WTC11 (cell line): ENCODE measurements at regions not wholly inside any gene's neighbourhood (a gene's known extent, or its start where the extent isn't known, plus 50 kb on each side); places are given as distances from the start of the nearest gene placed in this dataset.
"Not testable (repeated sequence)": the region's sequence is repeated elsewhere in the genome, so short reads cannot be mapped to it uniquely, and the experiment has no call there.

Experiments
- CREB1 ChIP-seq: sonication (generic); formaldehyde crosslinking; IDR thresholded peaks from 2 replicates; pipeline ENCODE4 v1.8.0; 2023; ENCODE audit warnings: mild to moderate bottlenecking, missing genetic modification reagents
- MLX ChIP-seq: sonication (generic); formaldehyde crosslinking; IDR thresholded peaks from 2 replicates; pipeline ENCODE4 v1.8.1; 2023; ENCODE audit warnings: mild to moderate bottlenecking, missing genetic modification reagents, moderate library complexity
- NFE2L1 ChIP-seq: sonication (generic); formaldehyde crosslinking; IDR thresholded peaks from 2 replicates; pipeline ENCODE4 v1.8.1; 2023; ENCODE audit warnings: missing genetic modification reagents
- NFYB ChIP-seq: sonication (generic); formaldehyde crosslinking; conservative IDR thresholded peaks from 2 replicates; pipeline ENCODE4 v1.8.0; 2022; ENCODE audit warnings: low read depth, missing genetic modification reagents
- ZBTB43 ChIP-seq: sonication (generic); formaldehyde crosslinking; IDR thresholded peaks from 2 replicates; pipeline ENCODE4 v1.8.1; 2023; ENCODE audit warnings: mild to moderate bottlenecking, missing genetic modification reagents
- ZNF219 ChIP-seq: sonication (generic); formaldehyde crosslinking; IDR thresholded peaks from 2 replicates; pipeline ENCODE4 v1.8.0; 2023; ENCODE audit warnings: missing genetic modification reagents, mild to moderate bottlenecking, borderline replicate concordance
- TF ChIP-seq, protein P1 (sequence below): fragments of 200-600 bp; IDR thresholded peaks from 2 replicates; pipeline ENCODE4 v1.8.0; 2022; ENCODE audit warnings: antibody characterized with exemption
- TF ChIP-seq, protein P2 (sequence below): sonication (generic); formaldehyde crosslinking; IDR thresholded peaks from 2 replicates; pipeline ENCODE4 v1.8.0; 2022; ENCODE audit warnings: mild to moderate bottlenecking, missing genetic modification reagents
- TF ChIP-seq, protein P3 (sequence below): sonication (generic); formaldehyde crosslinking; IDR thresholded peaks from 2 replicates; pipeline ENCODE4 v1.8.1; 2023; ENCODE audit warnings: mild to moderate bottlenecking, moderate library complexity, missing genetic modification reagents

DNA sequence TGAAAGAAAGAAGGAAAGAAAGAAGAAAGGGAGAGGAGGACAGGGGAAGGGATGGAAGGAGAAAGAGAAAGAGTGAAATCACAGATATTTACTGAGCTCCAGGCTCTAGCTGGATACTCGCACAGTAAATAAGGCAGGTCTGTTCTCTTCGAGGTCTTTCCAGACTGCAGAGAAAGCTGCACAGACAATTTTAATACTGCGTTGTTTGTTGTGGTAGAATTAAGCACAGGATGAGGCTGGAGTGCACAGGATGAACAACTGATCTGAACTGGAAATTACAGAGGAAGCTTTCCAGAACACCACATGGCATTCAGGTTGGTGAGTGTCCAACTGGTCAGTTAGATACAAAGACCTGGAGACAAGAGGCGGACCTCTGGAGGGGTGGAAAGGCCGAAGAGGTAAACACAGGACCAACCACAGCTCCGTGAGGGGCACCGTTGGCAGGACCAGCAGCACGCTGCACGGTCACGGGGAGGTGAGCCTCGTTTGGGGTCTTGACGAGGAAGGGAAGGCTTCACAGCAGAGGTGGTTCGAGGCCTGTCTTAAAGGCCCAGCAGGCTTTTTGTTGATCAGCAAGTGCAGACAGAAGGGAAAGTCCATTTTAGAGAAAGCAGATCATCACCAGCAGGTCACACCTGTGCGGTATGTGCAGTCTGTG is 121.7 kb downstream of the ATP6V0E2 start:
- not testable (repeated sequence) for TF ChIP-seq NFYB, ZBTB43, ZNF219, NFE2L1, CREB1, MLX (CRISPR knock-in tag)
- TF ChIP-seq, protein P1, sequence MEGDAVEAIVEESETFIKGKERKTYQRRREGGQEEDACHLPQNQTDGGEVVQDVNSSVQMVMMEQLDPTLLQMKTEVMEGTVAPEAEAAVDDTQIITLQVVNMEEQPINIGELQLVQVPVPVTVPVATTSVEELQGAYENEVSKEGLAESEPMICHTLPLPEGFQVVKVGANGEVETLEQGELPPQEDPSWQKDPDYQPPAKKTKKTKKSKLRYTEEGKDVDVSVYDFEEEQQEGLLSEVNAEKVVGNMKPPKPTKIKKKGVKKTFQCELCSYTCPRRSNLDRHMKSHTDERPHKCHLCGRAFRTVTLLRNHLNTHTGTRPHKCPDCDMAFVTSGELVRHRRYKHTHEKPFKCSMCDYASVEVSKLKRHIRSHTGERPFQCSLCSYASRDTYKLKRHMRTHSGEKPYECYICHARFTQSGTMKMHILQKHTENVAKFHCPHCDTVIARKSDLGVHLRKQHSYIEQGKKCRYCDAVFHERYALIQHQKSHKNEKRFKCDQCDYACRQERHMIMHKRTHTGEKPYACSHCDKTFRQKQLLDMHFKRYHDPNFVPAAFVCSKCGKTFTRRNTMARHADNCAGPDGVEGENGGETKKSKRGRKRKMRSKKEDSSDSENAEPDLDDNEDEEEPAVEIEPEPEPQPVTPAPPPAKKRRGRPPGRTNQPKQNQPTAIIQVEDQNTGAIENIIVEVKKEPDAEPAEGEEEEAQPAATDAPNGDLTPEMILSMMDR = not testable (repeated sequence)
- TF ChIP-seq, protein P2, sequence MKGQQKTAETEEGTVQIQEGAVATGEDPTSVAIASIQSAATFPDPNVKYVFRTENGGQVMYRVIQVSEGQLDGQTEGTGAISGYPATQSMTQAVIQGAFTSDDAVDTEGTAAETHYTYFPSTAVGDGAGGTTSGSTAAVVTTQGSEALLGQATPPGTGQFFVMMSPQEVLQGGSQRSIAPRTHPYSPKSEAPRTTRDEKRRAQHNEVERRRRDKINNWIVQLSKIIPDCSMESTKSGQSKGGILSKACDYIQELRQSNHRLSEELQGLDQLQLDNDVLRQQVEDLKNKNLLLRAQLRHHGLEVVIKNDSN (CRISPR knock-in tag) = not testable (repeated sequence)
- TF ChIP-seq, protein P3, sequence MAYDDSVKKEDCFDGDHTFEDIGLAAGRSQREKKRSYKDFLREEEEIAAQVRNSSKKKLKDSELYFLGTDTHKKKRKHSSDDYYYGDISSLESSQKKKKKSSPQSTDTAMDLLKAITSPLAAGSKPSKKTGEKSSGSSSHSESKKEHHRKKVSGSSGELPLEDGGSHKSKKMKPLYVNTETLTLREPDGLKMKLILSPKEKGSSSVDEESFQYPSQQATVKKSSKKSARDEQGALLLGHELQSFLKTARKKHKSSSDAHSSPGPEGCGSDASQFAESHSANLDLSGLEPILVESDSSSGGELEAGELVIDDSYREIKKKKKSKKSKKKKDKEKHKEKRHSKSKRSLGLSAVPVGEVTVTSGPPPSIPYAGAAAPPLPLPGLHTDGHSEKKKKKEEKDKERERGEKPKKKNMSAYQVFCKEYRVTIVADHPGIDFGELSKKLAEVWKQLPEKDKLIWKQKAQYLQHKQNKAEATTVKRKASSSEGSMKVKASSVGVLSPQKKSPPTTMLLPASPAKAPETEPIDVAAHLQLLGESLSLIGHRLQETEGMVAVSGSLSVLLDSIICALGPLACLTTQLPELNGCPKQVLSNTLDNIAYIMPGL (CRISPR knock-in tag) = not testable (repeated sequence)
